ENCODE measurements at regions not wholly inside any gene's neighbourhood (a gene's known extent, or its start where the extent isn't known, plus 50 kb on each side); places are given as distances from the start of the nearest gene placed in this dataset.

- TF ChIP-seq ZNF311 (CRISPR knock-in tag; IDR thresholded peaks at IDR 0.05) (no peak), ZNF79 (CRISPR knock-in tag; IDR thresholded peaks at IDR 0.05; ENCODE audit: low read depth) (no peak), ATF1 (CRISPR knock-in tag; IDR thresholded peaks at IDR 0.05) (no peak), ATF1 (tag; IDR thresholded peaks at IDR 0.05) (no peak), PCBP2 (IDR thresholded peaks at IDR 0.05; ENCODE audit: low read depth, low read length, poor library complexity, severe bottlenecking) (no peak), FOXO4 (CRISPR knock-in tag; IDR thresholded peaks at IDR 0.05) (no peak), HDAC2 (IDR thresholded peaks at IDR 0.05) (no peak), MXI1 (IDR thresholded peaks at IDR 0.05; ENCODE audit: low read depth, low read length) (no peak), TAF1 (IDR thresholded peaks at IDR 0.05; ENCODE audit: control insufficient read depth, extremely low read depth, insufficient read depth, low read length, severe bottlenecking) (no peak)
- TF ChIP-seq, protein P1, sequence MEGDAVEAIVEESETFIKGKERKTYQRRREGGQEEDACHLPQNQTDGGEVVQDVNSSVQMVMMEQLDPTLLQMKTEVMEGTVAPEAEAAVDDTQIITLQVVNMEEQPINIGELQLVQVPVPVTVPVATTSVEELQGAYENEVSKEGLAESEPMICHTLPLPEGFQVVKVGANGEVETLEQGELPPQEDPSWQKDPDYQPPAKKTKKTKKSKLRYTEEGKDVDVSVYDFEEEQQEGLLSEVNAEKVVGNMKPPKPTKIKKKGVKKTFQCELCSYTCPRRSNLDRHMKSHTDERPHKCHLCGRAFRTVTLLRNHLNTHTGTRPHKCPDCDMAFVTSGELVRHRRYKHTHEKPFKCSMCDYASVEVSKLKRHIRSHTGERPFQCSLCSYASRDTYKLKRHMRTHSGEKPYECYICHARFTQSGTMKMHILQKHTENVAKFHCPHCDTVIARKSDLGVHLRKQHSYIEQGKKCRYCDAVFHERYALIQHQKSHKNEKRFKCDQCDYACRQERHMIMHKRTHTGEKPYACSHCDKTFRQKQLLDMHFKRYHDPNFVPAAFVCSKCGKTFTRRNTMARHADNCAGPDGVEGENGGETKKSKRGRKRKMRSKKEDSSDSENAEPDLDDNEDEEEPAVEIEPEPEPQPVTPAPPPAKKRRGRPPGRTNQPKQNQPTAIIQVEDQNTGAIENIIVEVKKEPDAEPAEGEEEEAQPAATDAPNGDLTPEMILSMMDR (IDR thresholded peaks at IDR 0.05 in 2 of 3, conservative IDR thresholded peaks at IDR 0.05 in 1 of 3; ENCODE audit: insufficient read depth in 2 of 3, low read depth in 1 of 3, low read length in 3 of 3): no peak
Observed at GRCh38 chr10:104517946-104518345, 123.1 kb upstream of the SORCS3 start.

Measured in K562 (cell line).